ENCODE measurements at regions not wholly inside any gene's neighbourhood (a gene's known extent, or its start where the extent isn't known, plus 50 kb on each side); places are given as distances from the start of the nearest gene placed in this dataset.

DNA sequence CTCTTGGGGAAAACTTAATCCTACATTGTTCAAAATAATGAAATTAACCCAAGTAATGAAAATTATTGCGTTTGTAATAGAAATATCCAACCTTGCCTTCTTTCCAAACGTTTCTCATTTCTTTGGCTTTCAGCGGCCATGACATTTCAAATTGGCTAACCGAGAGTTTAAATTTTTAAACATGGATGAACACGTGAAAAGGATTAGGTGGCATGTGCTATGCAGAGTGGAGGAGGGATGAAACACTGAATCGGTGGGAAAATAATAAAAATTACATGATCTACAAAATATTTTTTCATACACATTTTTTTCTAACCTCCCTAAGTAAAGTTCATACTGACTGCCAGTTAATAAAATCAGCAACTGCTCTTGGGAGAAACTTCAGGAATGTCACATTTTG lies 728.4 kb upstream of the PKDCC start:
- H3K4me3 ChIP-seq: no peak overlapping the region
- DNase-seq: no peak
- intact Hi-C loops (cut with DNase I): no loop called here
- 61 to 75% methylated on average over 6 of the region's 6 CpGs for WGBS, 2 donors
- TF ChIP-seq, protein P1, sequence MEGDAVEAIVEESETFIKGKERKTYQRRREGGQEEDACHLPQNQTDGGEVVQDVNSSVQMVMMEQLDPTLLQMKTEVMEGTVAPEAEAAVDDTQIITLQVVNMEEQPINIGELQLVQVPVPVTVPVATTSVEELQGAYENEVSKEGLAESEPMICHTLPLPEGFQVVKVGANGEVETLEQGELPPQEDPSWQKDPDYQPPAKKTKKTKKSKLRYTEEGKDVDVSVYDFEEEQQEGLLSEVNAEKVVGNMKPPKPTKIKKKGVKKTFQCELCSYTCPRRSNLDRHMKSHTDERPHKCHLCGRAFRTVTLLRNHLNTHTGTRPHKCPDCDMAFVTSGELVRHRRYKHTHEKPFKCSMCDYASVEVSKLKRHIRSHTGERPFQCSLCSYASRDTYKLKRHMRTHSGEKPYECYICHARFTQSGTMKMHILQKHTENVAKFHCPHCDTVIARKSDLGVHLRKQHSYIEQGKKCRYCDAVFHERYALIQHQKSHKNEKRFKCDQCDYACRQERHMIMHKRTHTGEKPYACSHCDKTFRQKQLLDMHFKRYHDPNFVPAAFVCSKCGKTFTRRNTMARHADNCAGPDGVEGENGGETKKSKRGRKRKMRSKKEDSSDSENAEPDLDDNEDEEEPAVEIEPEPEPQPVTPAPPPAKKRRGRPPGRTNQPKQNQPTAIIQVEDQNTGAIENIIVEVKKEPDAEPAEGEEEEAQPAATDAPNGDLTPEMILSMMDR (IDR thresholded peaks at IDR 0.05): no peak
- no peaks in the 10 kb centered on the region for H3K4me1 ChIP-seq
- no peak for FAIRE-seq
- no peak for ATAC-seq
- H3K36me3 ChIP-seq: no peaks in the 10 kb centered on the region
- no peaks in the 10 kb centered on the region for H3K27me3 ChIP-seq
- H3K9me3 ChIP-seq: no peaks in the 10 kb centered on the region
- no peak overlapping the region for H3K27ac ChIP-seq

- Histone ChIP-seq H3K4me1 (no peaks in the 10 kb centered on the region), H3K27me3 (no peaks in the 10 kb centered on the region), H3K27ac (no peak overlapping the region), H3K4me3 (no peak overlapping the region), H3K36me3 (no peaks in the 10 kb centered on the region), H3K9me3 (no peaks in the 10 kb centered on the region)
- FAIRE-seq (no peak), DNase-seq (no peak), ATAC-seq (no peak)
- TF ChIP-seq, protein P1 (IDR thresholded peaks at IDR 0.05): no peak
- intact Hi-C loops (cut with DNase I): no loop called here
- 30 to 39% methylated on average over 5 of the region's 5 CpGs for WGBS, 2 donors
These were observed 727.3 kb upstream of the PKDCC start for GRCh38 chr2:41320491-41320890.

- Histone ChIP-seq H3K27me3 (no peaks in the 10 kb centered on the region), H3K36me3 (no peaks in the 10 kb centered on the region), H3K27ac (no peak overlapping the region), H3K4me3 (no peak overlapping the region), H3K9me3 (no peaks in the 10 kb centered on the region), H3K4me1 (no peaks in the 10 kb centered on the region)
- TF ChIP-seq, protein P1 (IDR thresholded peaks at IDR 0.05): no peak
- no peak for DNase-seq
- no peak for ATAC-seq
- intact Hi-C loops (cut with DNase I): no loop called here
- no peak for FAIRE-seq
These were observed 726.5 kb upstream of the PKDCC start for GRCh38 chr2:41321351-41321750.

DNA sequence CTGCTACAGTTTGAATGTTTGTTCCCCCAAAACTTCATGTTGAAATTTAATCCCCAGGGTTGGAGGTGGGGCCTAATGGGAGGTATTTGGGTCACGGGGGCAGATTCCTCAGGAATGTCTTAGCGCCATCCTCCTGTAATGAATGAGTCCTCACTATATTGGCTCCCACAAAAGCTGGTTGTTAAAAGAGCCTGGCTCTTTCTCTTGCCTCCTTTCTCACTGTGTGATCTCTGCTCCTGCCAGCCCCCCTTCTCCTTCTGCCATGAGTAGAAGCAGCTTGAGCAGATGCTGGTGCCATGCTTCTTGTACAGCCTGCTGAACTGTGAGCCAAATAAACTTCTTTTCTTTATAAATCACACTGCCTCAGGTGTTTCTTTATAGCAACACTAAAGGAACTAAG lies 721.0 kb upstream of the PKDCC start:
- Histone ChIP-seq H3K27me3 (no peaks in the 10 kb centered on the region), H3K4me3 (no peak overlapping the region), H3K4me1 (no peaks in the 10 kb centered on the region), H3K27ac (no peak overlapping the region), H3K9me3 (no peaks in the 10 kb centered on the region), H3K36me3 (no peaks in the 10 kb centered on the region)
- ATAC-seq (no peak), FAIRE-seq (no peak), DNase-seq (no peak)
- intact Hi-C loops (cut with DNase I): no loop called here
- WGBS, 2 donors: 29 to 54% methylated on average over 2 of the region's 2 CpGs
- TF ChIP-seq, protein P1 (IDR thresholded peaks at IDR 0.05): no peak

DNA sequence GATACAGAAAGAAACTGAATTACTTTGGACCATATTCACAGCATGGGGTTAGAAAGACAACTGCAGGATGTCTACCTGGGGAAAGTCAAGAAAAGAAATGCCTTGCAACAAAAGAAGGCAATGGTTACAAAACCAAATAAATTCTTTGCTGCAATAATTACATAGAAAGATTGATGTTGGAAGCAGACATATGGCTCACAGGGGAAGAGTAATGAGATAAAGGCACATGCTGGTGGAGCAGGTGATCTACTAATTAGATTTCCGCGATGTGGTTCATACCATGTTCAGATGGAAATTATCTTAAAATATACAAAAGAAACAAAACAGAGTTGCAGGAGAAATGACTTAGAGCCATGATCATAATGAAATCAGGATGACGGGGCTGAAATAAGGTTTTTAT lies 718.8 kb upstream of the PKDCC start:
- Histone ChIP-seq H3K36me3 (no peaks in the 10 kb centered on the region), H3K27ac (no peak overlapping the region), H3K27me3 (no peaks in the 10 kb centered on the region), H3K9me3 (no peaks in the 10 kb centered on the region), H3K4me3 (no peak overlapping the region), H3K4me1 (no peaks in the 10 kb centered on the region)
- intact Hi-C loops (cut with DNase I): no loop called here
- TF ChIP-seq, protein P1 (IDR thresholded peaks at IDR 0.05): no peak
- ATAC-seq (no peak), FAIRE-seq (no peak), DNase-seq (no peak)
- 61 to 77% methylated on average over 3 of the region's 3 CpGs for WGBS, 2 donors

Measured in pancreas (tissue), 10 donors.